ENCODE measurements at regions not wholly inside any gene's neighbourhood (a gene's known extent, or its start where the extent isn't known, plus 50 kb on each side); places are given as distances from the start of the nearest gene placed in this dataset.
"Not testable (repeated sequence)": the region's sequence is repeated elsewhere in the genome, so short reads cannot be mapped to it uniquely, and the experiment has no call there.

DNA sequence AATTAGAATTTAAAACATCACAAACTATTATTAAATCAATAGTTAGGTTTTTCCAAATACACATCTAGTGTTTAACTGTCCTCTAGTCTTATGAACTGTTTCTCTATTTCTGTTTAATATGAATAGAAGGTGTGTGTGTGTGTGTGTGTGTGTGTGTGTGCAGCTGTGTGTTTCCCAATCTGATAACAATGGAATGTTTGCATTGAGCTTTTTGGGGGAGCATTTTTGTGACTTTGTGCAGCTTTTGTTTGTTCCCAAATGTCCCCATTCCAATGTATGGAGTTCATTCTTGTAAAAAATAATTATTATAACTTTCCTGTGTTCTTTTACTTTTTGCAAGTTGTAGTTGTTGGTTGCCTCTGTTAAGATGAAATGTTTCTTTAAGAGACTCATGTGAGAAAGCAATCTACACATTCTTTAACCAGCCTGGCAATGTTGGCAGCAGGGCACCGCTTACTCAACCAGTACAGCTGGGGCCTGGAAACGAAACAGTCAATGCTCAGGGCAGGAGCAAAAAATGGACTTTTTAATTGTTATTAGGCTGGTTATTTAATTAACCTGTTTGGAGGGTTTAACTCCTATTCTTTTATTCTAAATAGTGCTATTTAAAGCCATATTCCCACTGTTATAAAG, 354.3 kb downstream of the SRGAP2C start:
- POLR2A ChIA-PET, result no interaction called here
- Mint-ChIP-seq H3K9me3 (no peaks in the 10 kb centered on the region), H3K27ac (no peak overlapping the region), H3K4me1 (ENCODE audit: low read depth) (no peaks in the 10 kb centered on the region), H3K36me3 (ENCODE audit: low read depth) (peaks cover 4% of the 10 kb centered on the region), H3K27me3 (no peaks in the 10 kb centered on the region), H3K4me3 (no peak overlapping the region)
- no peak for DNase-seq
- CTCF ChIA-PET, result no interaction called here
- ATAC-seq, result no peak
- no peak for TF ChIP-seq CTCF (IDR thresholded peaks at IDR 0.05)
- intact Hi-C loops (cut with micrococcal nuclease), result no loop called here

DNA sequence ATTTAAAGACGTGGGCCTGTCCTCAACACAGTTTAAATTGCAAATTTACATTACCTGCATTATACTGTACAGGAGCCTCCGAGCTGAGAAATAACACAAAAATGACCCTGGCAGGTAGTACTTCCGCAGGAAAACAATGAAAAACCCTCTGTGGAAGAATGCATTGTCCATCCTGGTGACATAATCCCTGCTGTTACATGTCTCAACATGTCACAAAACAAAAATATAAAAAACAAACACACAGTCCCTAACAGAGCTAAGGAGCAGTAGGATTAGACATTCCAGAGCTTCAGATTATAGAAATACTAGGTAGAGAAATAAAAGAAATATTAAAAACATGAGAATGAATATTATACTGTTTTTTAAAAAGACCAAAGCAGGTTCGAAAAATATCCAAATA, 359.2 kb downstream of the SRGAP2C start:
- H3K27me3 Mint-ChIP-seq; CTCF ChIA-PET; H3K27ac Mint-ChIP-seq; H3K4me1 Mint-ChIP-seq (ENCODE audit: low read depth); H3K4me3 Mint-ChIP-seq; H3K9me3 Mint-ChIP-seq; H3K36me3 Mint-ChIP-seq (ENCODE audit: low read depth); DNase-seq; intact Hi-C loops (cut with micrococcal nuclease); POLR2A ChIA-PET; ATAC-seq: not testable (repeated sequence)

- H3K4me1 Mint-ChIP-seq (ENCODE audit: low read depth), result peaks cover 4% of the 10 kb centered on the region
- no peaks in the 10 kb centered on the region for H3K27me3 Mint-ChIP-seq
- ChIA-PET CTCF (no interaction called here), POLR2A (no interaction called here)
- DNase-seq, result no peak
- peaks cover 5% of the 10 kb centered on the region for H3K9me3 Mint-ChIP-seq
- no peak overlapping the region for H3K4me3 Mint-ChIP-seq
- H3K27ac Mint-ChIP-seq, result no peak overlapping the region
- ATAC-seq, result no peak
- TF ChIP-seq CTCF (IDR thresholded peaks at IDR 0.05), result no peak
- no peaks in the 10 kb centered on the region for H3K36me3 Mint-ChIP-seq (ENCODE audit: low read depth)
- intact Hi-C loops (cut with micrococcal nuclease), result no loop called here
Observed at GRCh38 chr1:121544500-121544899, 359.7 kb downstream of the SRGAP2C start.

DNA sequence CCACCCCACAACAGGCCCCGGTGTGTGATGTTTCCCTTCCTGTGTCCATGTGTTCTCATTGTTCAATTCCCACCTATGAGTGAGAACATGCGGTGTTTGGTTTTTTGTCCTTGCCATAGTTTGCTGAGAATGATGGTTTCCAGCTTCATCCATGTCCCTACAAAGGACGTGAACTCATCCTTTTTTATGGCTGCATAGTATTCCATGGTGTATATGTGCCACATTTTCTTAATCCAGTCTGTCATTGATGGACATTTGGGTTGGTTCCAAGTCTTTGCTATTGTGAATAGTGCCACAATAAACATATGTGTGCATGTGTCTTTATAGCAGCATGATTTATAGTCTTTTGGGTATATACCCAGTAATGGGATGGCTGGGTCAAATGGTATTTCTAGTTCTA, 361.1 kb downstream of the SRGAP2C start:
- H3K36me3 Mint-ChIP-seq (ENCODE audit: low read depth); H3K9me3 Mint-ChIP-seq; intact Hi-C loops (cut with micrococcal nuclease); ATAC-seq; H3K27me3 Mint-ChIP-seq; POLR2A ChIA-PET; H3K27ac Mint-ChIP-seq; DNase-seq; H3K4me1 Mint-ChIP-seq (ENCODE audit: low read depth); H3K4me3 Mint-ChIP-seq; CTCF ChIA-PET: not testable (repeated sequence)

DNA sequence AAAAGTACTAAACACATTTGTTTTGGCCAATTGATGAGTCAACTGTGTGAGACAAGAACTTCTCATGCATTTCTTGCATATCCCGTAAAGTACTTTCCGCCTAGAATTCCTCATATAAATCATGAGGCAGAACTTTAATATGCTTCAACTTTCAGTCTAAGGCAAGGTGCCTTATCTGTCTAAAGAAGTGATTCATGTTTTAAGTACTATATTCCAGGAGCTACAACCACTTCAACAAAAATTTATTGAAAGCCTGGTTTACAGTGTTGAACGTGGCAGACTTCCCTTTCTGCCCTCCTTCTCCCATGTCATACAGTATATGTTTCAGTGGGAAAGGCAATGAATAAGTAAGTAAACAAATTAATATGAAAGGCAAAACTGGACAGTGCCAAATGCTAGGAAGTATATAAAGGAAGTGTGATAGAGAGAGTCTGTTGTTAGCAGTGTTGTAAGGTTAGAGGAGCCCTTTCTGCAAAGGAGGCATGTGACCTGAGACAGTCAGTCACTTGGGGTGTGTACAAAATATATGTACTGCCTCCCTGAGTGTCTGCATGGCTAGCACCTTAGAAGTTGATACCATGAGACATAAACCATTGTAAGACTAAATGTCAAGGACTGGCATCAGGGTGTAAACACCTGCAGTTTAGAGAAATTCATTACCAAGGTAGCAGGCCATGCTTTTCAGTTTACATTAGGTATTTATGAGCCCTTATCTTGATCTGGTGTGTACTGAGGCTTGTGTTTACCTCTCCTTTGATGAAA, 362.2 kb downstream of the SRGAP2C start:
- ATAC-seq (peak; percentile 49), DNase-seq (no peak)
- H3K27me3 Mint-ChIP-seq, result no peaks in the 10 kb centered on the region
- TF ChIP-seq CTCF (IDR thresholded peaks at IDR 0.05), result no peak
- peaks cover 19% of the 10 kb centered on the region for H3K4me1 Mint-ChIP-seq (ENCODE audit: low read depth)
- intact Hi-C loops (cut with micrococcal nuclease), result no loop called here
- no peak overlapping the region for H3K27ac Mint-ChIP-seq
- H3K36me3 Mint-ChIP-seq (ENCODE audit: low read depth), result no peaks in the 10 kb centered on the region
- ChIA-PET POLR2A (no interaction called here), CTCF (interaction anchor here (0.7 kb wide), 1 partner anchor 25 kb away, joined by 3 read pairs; no protein-coding TSS in a partner anchor)
- peaks cover 5% of the 10 kb centered on the region for H3K9me3 Mint-ChIP-seq
- H3K4me3 Mint-ChIP-seq, result no peak overlapping the region

GRCh38 chr1:121547726-121548125, 363.0 kb downstream of the SRGAP2C start:
- H3K4me1 Mint-ChIP-seq (ENCODE audit: low read depth), result peaks cover 26% of the 10 kb centered on the region
- H3K4me3 Mint-ChIP-seq; H3K9me3 Mint-ChIP-seq; H3K27me3 Mint-ChIP-seq; H3K27ac Mint-ChIP-seq; DNase-seq; ATAC-seq; intact Hi-C loops (cut with micrococcal nuclease); H3K36me3 Mint-ChIP-seq (ENCODE audit: low read depth); POLR2A ChIA-PET: not testable (repeated sequence)
- CTCF ChIA-PET, result interaction anchor here (0.7 kb wide), 1 partner anchor 26 kb away, joined by 3 read pairs; no protein-coding TSS in a partner anchor

- H3K4me3 Mint-ChIP-seq; CTCF ChIA-PET; H3K27me3 Mint-ChIP-seq; H3K9me3 Mint-ChIP-seq; ATAC-seq; H3K36me3 Mint-ChIP-seq (ENCODE audit: low read depth); intact Hi-C loops (cut with micrococcal nuclease): not testable (repeated sequence)
- DNase-seq, result peak; percentile 5
- H3K27ac Mint-ChIP-seq, result peak overlapping the region; percentile 18
- H3K4me1 Mint-ChIP-seq (ENCODE audit: low read depth), result peaks cover 43% of the 10 kb centered on the region
- POLR2A ChIA-PET, result interaction anchor here (0.6 kb wide), 1 partner anchor 40 kb away, joined by 3 read pairs; no protein-coding TSS in a partner anchor
Observed at GRCh38 chr1:121550817-121551216, 366.0 kb downstream of the SRGAP2C start.

DNA sequence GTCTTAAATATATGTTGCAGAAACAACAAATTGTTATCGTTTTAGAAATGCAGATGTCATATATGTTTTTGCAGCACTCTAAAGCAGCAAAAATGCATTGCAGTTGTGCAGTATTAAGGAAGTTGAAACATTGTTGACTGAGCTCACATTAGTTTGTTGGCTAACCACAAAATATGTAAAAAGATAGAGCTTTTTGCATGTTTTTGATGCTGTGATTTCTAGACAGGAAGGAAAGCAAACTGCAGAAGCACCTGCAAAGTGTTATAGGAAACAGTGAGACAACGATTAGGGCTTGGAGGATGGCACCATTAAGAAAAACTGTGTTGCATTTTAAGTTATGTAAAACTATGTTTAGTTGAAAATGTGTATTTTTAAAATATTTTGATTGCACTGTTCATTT, 366.7 kb downstream of the SRGAP2C start:
- H3K36me3 Mint-ChIP-seq (ENCODE audit: low read depth); H3K4me3 Mint-ChIP-seq; CTCF ChIA-PET; intact Hi-C loops (cut with micrococcal nuclease); H3K27me3 Mint-ChIP-seq; H3K9me3 Mint-ChIP-seq: not testable (repeated sequence)
- POLR2A ChIA-PET, result interaction anchor here (0.6 kb wide), 1 partner anchor 41 kb away, joined by 3 read pairs; no protein-coding TSS in a partner anchor
- peak overlapping the region; percentile 43 for H3K27ac Mint-ChIP-seq
- peaks cover 48% of the 10 kb centered on the region for H3K4me1 Mint-ChIP-seq (ENCODE audit: low read depth)
- DNase-seq (peak; percentile 7), ATAC-seq (peak; percentile 60)

- DNase-seq; intact Hi-C loops (cut with micrococcal nuclease); H3K9me3 Mint-ChIP-seq; H3K27ac Mint-ChIP-seq; H3K27me3 Mint-ChIP-seq; POLR2A ChIA-PET; ATAC-seq; H3K36me3 Mint-ChIP-seq (ENCODE audit: low read depth); H3K4me3 Mint-ChIP-seq; CTCF ChIA-PET: not testable (repeated sequence)
- peaks cover 38% of the 10 kb centered on the region for H3K4me1 Mint-ChIP-seq (ENCODE audit: low read depth)
Observed at GRCh38 chr1:121556560-121556959, 371.8 kb downstream of the SRGAP2C start.
